ENCODE measurements at regions not wholly inside any gene's neighbourhood (a gene's known extent, or its start where the extent isn't known, plus 50 kb on each side); places are given as distances from the start of the nearest gene placed in this dataset.

DNA sequence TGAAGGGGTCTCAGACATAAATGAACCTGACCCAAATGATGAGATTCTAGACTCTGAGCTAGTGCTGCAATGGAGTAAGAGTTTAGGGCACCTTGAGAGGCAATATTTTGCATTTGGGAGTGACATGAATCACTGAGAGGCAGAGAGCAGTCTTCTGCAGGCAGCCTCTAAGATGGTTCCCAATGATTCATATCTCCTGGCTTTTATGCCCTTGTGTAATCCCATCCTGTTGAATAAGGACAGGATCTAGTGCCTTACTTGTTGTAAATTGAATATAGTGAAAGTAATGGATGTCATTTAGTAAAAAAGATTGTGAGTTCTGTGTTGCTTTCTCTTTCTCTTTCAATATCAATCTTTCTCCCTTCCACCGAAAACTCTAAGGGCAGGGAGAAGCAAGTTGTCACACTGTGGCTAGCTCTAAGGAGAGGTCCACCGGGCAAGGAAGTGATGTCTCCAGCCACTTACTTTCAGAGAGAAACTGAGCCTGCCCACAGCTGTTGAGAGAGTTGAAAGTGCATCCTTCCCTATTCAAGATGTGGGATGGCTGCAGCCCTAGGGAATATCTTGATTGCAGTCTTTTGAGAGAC, 144.7 kb downstream of the TRIB2 start:
- TF ChIP-seq, protein P1, sequence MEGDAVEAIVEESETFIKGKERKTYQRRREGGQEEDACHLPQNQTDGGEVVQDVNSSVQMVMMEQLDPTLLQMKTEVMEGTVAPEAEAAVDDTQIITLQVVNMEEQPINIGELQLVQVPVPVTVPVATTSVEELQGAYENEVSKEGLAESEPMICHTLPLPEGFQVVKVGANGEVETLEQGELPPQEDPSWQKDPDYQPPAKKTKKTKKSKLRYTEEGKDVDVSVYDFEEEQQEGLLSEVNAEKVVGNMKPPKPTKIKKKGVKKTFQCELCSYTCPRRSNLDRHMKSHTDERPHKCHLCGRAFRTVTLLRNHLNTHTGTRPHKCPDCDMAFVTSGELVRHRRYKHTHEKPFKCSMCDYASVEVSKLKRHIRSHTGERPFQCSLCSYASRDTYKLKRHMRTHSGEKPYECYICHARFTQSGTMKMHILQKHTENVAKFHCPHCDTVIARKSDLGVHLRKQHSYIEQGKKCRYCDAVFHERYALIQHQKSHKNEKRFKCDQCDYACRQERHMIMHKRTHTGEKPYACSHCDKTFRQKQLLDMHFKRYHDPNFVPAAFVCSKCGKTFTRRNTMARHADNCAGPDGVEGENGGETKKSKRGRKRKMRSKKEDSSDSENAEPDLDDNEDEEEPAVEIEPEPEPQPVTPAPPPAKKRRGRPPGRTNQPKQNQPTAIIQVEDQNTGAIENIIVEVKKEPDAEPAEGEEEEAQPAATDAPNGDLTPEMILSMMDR (conservative IDR thresholded peaks at IDR 0.05; ENCODE audit: low read length) = no peak
- no peak for TF ChIP-seq EZH2phosphoT487 (IDR thresholded peaks at IDR 0.05; ENCODE audit: borderline replicate concordance, low read depth, low read length)
